A549 (cell line): ENCODE measurements at regions not wholly inside any gene's neighbourhood (a gene's known extent, or its start where the extent isn't known, plus 50 kb on each side); places are given as distances from the start of the nearest gene placed in this dataset.

Experiments
- ATAC-seq, 2 experiments: fragments of 200-7000 bp in 1 of 2; fragments of >200 bp in 1 of 2; cut with Nextera tagmentation in 1 of 2; cut with Tn5 transposase in 1 of 2; 3 replicates each; pipeline versions ENCODE4 v1.8.0 to v1.9.1; 2018 to 2020; ENCODE audit warnings: mild to moderate bottlenecking in 1 of 2, moderate library complexity in 1 of 2
- CTCF ChIA-PET: fragments of 300-600 bp; sonication (Branson Sonifier 250); formaldehyde crosslinking; extraction: SDS; loops from one replicate; lab custom pipeline; 2021; ENCODE audit warnings: antibody characterized with exemption, inconsistent platforms; lab: Yijun Ruan, JAX
- POLR2A ChIA-PET: fragments of 350-600 bp; formaldehyde crosslinking; extraction: SDS; loops from one replicate; lab custom pipeline; 2021; ENCODE audit warnings: antibody characterized with exemption, inconsistent platforms; lab: Yijun Ruan, JAX
- DNase-seq, 2 experiments: peaks; one replicate each; pipeline versions ENCODE4 v3.0.0 to v3.0.0-alpha.2; 2011 to 2016; ENCODE audit warnings: low read depth in 1 of 2, low spot score in 1 of 2
- FAIRE-seq: peaks from 2 replicates; lab custom pipeline; 2011; peaks lifted over from hg19 to GRCh38; lab: Jason Lieb, UNC
- H3K27ac ChIP-seq, 2 experiments: fragments of >200 bp; sonication (Bioruptor Twin); formaldehyde crosslinking; 3 replicates each; pipeline ENCODE4 v1.5.1; 2016 to 2017
- H3K4me1 ChIP-seq: fragments of >200 bp; sonication (Bioruptor Twin); formaldehyde crosslinking; 3 replicates; pipeline ENCODE4 v1.6.1; 2016
- H3K4me2 ChIP-seq: fragments of >200 bp; sonication (Bioruptor Twin); formaldehyde crosslinking; 3 replicates; pipeline ENCODE4 v1.6.1; 2016
- H3K4me3 ChIP-seq: fragments of >200 bp; sonication (Bioruptor Twin); formaldehyde crosslinking; 3 replicates; pipeline ENCODE4 v1.5.1; 2016
- H3K9me3 ChIP-seq: fragments of >200 bp; sonication (Bioruptor Twin); formaldehyde crosslinking; 3 replicates; pipeline ENCODE4 v1.6.1; 2016
- CHD2 ChIP-seq: fragments of 150-350 bp; IDR thresholded peaks from 2 replicates; pipeline ENCODE4 v1.6.1; 2014; ENCODE audit warnings: low read length; ENCODE audit not compliant: partially characterized antibody
- CHD4 ChIP-seq: fragments of 200-600 bp; sonication (generic); IDR thresholded peaks from 2 replicates; pipeline ENCODE4 v1.6.1; 2016; ENCODE audit warnings: antibody characterized with exemption, mild to moderate bottlenecking, borderline replicate concordance
- E2F6 ChIP-seq: IDR thresholded peaks from 2 replicates; pipeline ENCODE4 v1.6.1; 2012; ENCODE audit warnings: low read depth, borderline replicate concordance
- EHMT2 ChIP-seq: fragments of 200-600 bp; sonication (generic); IDR thresholded peaks from 2 replicates; pipeline ENCODE4 v1.6.1; 2016; ENCODE audit warnings: antibody characterized with exemption, low read depth, mild to moderate bottlenecking, moderate library complexity
- ELK1 ChIP-seq: fragments of 150-350 bp; IDR thresholded peaks from 2 replicates; pipeline ENCODE4 v1.6.1; 2014; ENCODE audit warnings: low read depth, mild to moderate bottlenecking, low read length
- EP300 ChIP-seq, 2 experiments: fragments of >200 bp; sonication (Bioruptor Twin); formaldehyde crosslinking; IDR thresholded peaks; 2 replicates in 1 of 2; 3 replicates in 1 of 2; pipeline ENCODE4 v1.6.1; 2016 to 2017
- ESRRA ChIP-seq: fragments of 150-350 bp; IDR thresholded peaks from 2 replicates; pipeline ENCODE4 v1.6.1; 2014; ENCODE audit warnings: mild to moderate bottlenecking, low read length, borderline replicate concordance
- FOSB ChIP-seq: fragments of 250-450 bp; sonication (Bioruptor Pico); IDR thresholded peaks from 2 replicates; pipeline ENCODE4 v1.5.0; 2020; ENCODE audit warnings: mild to moderate bottlenecking, moderate library complexity
- HEYL ChIP-seq: fragments of 250-450 bp; sonication (Bioruptor Pico); IDR thresholded peaks from 2 replicates; pipeline ENCODE4 v1.8.0; 2021; ENCODE audit warnings: mild to moderate bottlenecking, moderate library complexity
- HOXB5 ChIP-seq: fragments of 250-450 bp; sonication (Bioruptor Pico); IDR thresholded peaks from 2 replicates; pipeline ENCODE4 v1.5.0; 2020; ENCODE audit warnings: mild to moderate bottlenecking, moderate library complexity
- KDM1A ChIP-seq: fragments of 200-600 bp; sonication (generic); IDR thresholded peaks from 2 replicates; pipeline ENCODE4 v1.6.1; 2016; ENCODE audit warnings: low read depth, mild to moderate bottlenecking
- NPAS2 ChIP-seq: fragments of 250-450 bp; sonication (Bioruptor Pico); IDR thresholded peaks from 2 replicates; pipeline ENCODE4 v1.8.0; 2022; ENCODE audit warnings: mild to moderate bottlenecking, moderate library complexity, borderline replicate concordance
- PBX3 ChIP-seq: IDR thresholded peaks from 2 replicates; pipeline ENCODE4 v1.6.1; 2012
- PHF8 ChIP-seq: fragments of 200-600 bp; sonication (generic); IDR thresholded peaks from 2 replicates; pipeline ENCODE4 v1.6.1; 2016; ENCODE audit warnings: low read depth, mild to moderate bottlenecking, antibody characterized with exemption, moderate library complexity, borderline replicate concordance
- RAD21 ChIP-seq, 2 experiments: fragments of >200 bp in 1 of 2; sonication (Bioruptor Twin) in 1 of 2; formaldehyde crosslinking in 1 of 2; IDR thresholded peaks in 1 of 2; conservative IDR thresholded peaks in 1 of 2; 2 replicates in 1 of 2; 3 replicates in 1 of 2; pipeline ENCODE4 v1.6.1; 2012 to 2018; ENCODE audit warnings: inconsistent platforms in 1 of 2
- SMC3 ChIP-seq: fragments of >200 bp; sonication (Bioruptor Twin); formaldehyde crosslinking; IDR thresholded peaks from 3 replicates; pipeline ENCODE4 v1.6.1; 2018; ENCODE audit warnings: inconsistent platforms
- TFCP2L1 ChIP-seq: fragments of 250-450 bp; sonication (Bioruptor Pico); IDR thresholded peaks from 2 replicates; pipeline ENCODE4 v1.5.0; 2021; ENCODE audit warnings: mild to moderate bottlenecking
- TP53 ChIP-seq: fragments of 250-450 bp; sonication (Bioruptor Pico); IDR thresholded peaks from 2 replicates; pipeline ENCODE4 v1.5.0; 2021; ENCODE audit warnings: mild to moderate bottlenecking, moderate library complexity
- ZSCAN20 ChIP-seq: fragments of 250-450 bp; sonication (Bioruptor Pico); IDR thresholded peaks from 2 replicates; pipeline ENCODE4 v1.8.0; 2022; ENCODE audit warnings: mild to moderate bottlenecking, moderate library complexity
- WGBS: methylation state at CpG from one replicate; pipeline ENCODE4 v1.1.6; 2017; ENCODE audit errors: missing lambda C conversion rate; 5-methylcytosine and 5-hydroxymethylcytosine counted together

- WGBS = 19% methylated on average over 6 of the region's 6 CpGs
- H3K4me2 ChIP-seq = no peak overlapping the region
- no peaks in the 10 kb centered on the region for H3K4me1 ChIP-seq
- no peak overlapping the region for H3K27ac ChIP-seq
- H3K9me3 ChIP-seq = no peaks in the 10 kb centered on the region
- no peak for ATAC-seq
- no peak for TF ChIP-seq SMC3
- TF ChIP-seq ESRRA = no peak
- TF ChIP-seq E2F6 = no peak
- TF ChIP-seq ZSCAN20 (CRISPR knock-in tag) = no peak
- TF ChIP-seq HEYL (CRISPR knock-in tag) = no peak
- TF ChIP-seq HOXB5 (CRISPR knock-in tag) = no peak
- TF ChIP-seq PHF8 = no peak
- no peak for TF ChIP-seq CHD2
- no peak for TF ChIP-seq TFCP2L1
- TF ChIP-seq RAD21 (conservative IDR thresholded peaks at IDR 0.05 in 1 of 2, IDR thresholded peaks at IDR 0.05 in 1 of 2) = no peak
- no peak for TF ChIP-seq KDM1A
- no peak for TF ChIP-seq FOSB (CRISPR knock-in tag)
- TF ChIP-seq CHD4 = no peak
- no peak for TF ChIP-seq EP300 (IDR thresholded peaks at IDR 0.05)
- no peak for TF ChIP-seq NPAS2 (CRISPR knock-in tag)
- TF ChIP-seq EHMT2 = no peak
- no peak for DNase-seq
- ChIA-PET POLR2A (no interaction called here), CTCF (no interaction called here)
- H3K4me3 ChIP-seq = no peak overlapping the region
- FAIRE-seq = no peak
Measured at GRCh38 chr17:14791221-14791620, 473.9 kb downstream of the PMP22 start.

- POLR2A ChIA-PET = no interaction called here
- FAIRE-seq = no peak
Measured at GRCh38 chr17:14790521-14790920, 474.6 kb downstream of the PMP22 start.

More at GRCh38 chr17:14790521-14790920, 474.6 kb downstream of the PMP22 start:
- WGBS = 52% methylated on average over 4 of the region's 4 CpGs
- Histone ChIP-seq H3K4me1 (no peaks in the 10 kb centered on the region), H3K27ac (no peak overlapping the region), H3K4me3 (no peak overlapping the region), H3K9me3 (no peaks in the 10 kb centered on the region), H3K4me2 (no peak overlapping the region)
- no peak for TF ChIP-seq RAD21 (conservative IDR thresholded peaks at IDR 0.05 in 1 of 2, IDR thresholded peaks at IDR 0.05 in 1 of 2)
- TF ChIP-seq ELK1 = no peak
- TF ChIP-seq TP53 (CRISPR knock-in tag) = no peak
- TF ChIP-seq PBX3 = no peak
- ATAC-seq = no peak
- DNase-seq = no peak
- CTCF ChIA-PET = interaction anchor here (0.6 to 1.8 kb wide), 4 partner anchors 11 to 1214 kb away, joined by 3 to 7 read pairs (median 4); no protein-coding TSS in a partner anchor
